MM.1S (cell line): ENCODE measurements at regions not wholly inside any gene's neighbourhood (a gene's known extent, or its start where the extent isn't known, plus 50 kb on each side); places are given as distances from the start of the nearest gene placed in this dataset.

Experiments used
- DNase-seq: peaks from one replicate; pipeline ENCODE4 v3.0.0-alpha.2; 2015
- H2AFZ ChIP-seq: fragments of 300-600 bp; sonication (generic); 2 replicates; pipeline ENCODE4 v1.6.0; 2016; ENCODE audit warnings: antibody characterized with exemption, low read length
- H3F3A ChIP-seq: fragments of 300-600 bp; sonication (generic); 2 replicates; pipeline ENCODE4 v1.6.1; 2016; ENCODE audit warnings: mild to moderate bottlenecking, antibody characterized with exemption, low read length, moderate library complexity, mixed read lengths; ENCODE audit not compliant: insufficient read depth
- H3K27ac ChIP-seq: fragments of 300-600 bp; sonication (generic); 2 replicates; pipeline ENCODE4 v1.5.1; 2016; ENCODE audit warnings: mild to moderate bottlenecking, low read length
- H3K27me3 ChIP-seq: fragments of 300-600 bp; sonication (generic); replicated peaks from 2 replicates; pipeline ENCODE4 v1.6.0; 2016; ENCODE audit warnings: low read length; ENCODE audit not compliant: insufficient read depth
- H3K36me3 ChIP-seq: fragments of 300-600 bp; sonication (generic); replicated peaks from 2 replicates; pipeline ENCODE4 v1.6.1; 2016; ENCODE audit warnings: mild to moderate bottlenecking, low read length, mixed read lengths; ENCODE audit not compliant: insufficient read depth
- H3K4me1 ChIP-seq: fragments of 300-600 bp; sonication (generic); 2 replicates; pipeline ENCODE4 v1.6.1; 2016; ENCODE audit warnings: low read length, mixed read lengths
- H3K4me2 ChIP-seq: fragments of 300-600 bp; sonication (generic); 2 replicates; pipeline ENCODE4 v1.6.0; 2016; ENCODE audit warnings: low read depth, low read length
- H3K4me3 ChIP-seq: fragments of 300-600 bp; sonication (generic); 2 replicates; pipeline ENCODE4 v1.5.1; 2016; ENCODE audit warnings: low read length, mixed read lengths
- H3K79me2 ChIP-seq: fragments of 300-600 bp; sonication (generic); 2 replicates; pipeline ENCODE4 v1.6.1; 2016; ENCODE audit warnings: mixed run types, low read length, mixed read lengths
- H3K9ac ChIP-seq: fragments of 300-600 bp; sonication (generic); 2 replicates; pipeline ENCODE4 v1.6.1; 2016; ENCODE audit warnings: low read length, mixed read lengths
- H3K9me2 ChIP-seq: fragments of 300-600 bp; sonication (generic); replicated peaks from 2 replicates; pipeline ENCODE4 v1.6.1; 2016; ENCODE audit warnings: mild to moderate bottlenecking, low read length, mixed read lengths; ENCODE audit not compliant: insufficient read depth
- H3K9me3 ChIP-seq: fragments of 300-600 bp; sonication (generic); replicated peaks from 2 replicates; pipeline ENCODE4 v1.6.1; 2016; ENCODE audit warnings: mild to moderate bottlenecking, low read length, mixed read lengths; ENCODE audit not compliant: insufficient read depth
- H4K20me1 ChIP-seq: fragments of 300-600 bp; sonication (generic); 2 replicates; pipeline ENCODE4 v1.6.1; 2016; ENCODE audit warnings: mild to moderate bottlenecking, low read length, moderate library complexity, mixed read lengths; ENCODE audit not compliant: insufficient read depth
- CTCF ChIP-seq: fragments of 300-600 bp; sonication (generic); IDR thresholded peaks from 2 replicates; pipeline ENCODE4 v1.5.1; 2016; ENCODE audit warnings: antibody characterized with exemption, low read length, mixed read lengths
- EZH2 ChIP-seq: fragments of 300-600 bp; sonication (generic); optimal IDR thresholded peaks from 2 replicates; pipeline ENCODE3; 2017; ENCODE audit warnings: low read depth, mild to moderate bottlenecking, antibody characterized with exemption, low read length, mixed read lengths
- EZH2phosphoT487 ChIP-seq: fragments of 300-600 bp; sonication (generic); IDR thresholded peaks from 2 replicates; pipeline ENCODE4 v1.6.1; 2018; ENCODE audit warnings: antibody characterized with exemption, low read length

GRCh38 chr9:93900971-93901861, 53.9 kb downstream of the BARX1 start:
- Histone ChIP-seq H3K36me3 (no peaks in the 10 kb centered on the region), H3K9me3 (no peaks in the 10 kb centered on the region), H2AFZ (no peak overlapping the region), H4K20me1 (no peaks in the 10 kb centered on the region), H3K9me2 (no peaks in the 10 kb centered on the region), H3K4me3 (no peak overlapping the region), H3F3A (no peaks in the 10 kb centered on the region), H3K79me2 (no peaks in the 10 kb centered on the region), H3K27ac (no peak overlapping the region), H3K4me2 (no peak overlapping the region), H3K27me3 (no peaks in the 10 kb centered on the region), H3K4me1 (no peaks in the 10 kb centered on the region), H3K9ac (no peak overlapping the region)
- TF ChIP-seq EZH2phosphoT487, result no peak
- TF ChIP-seq EZH2, result no peak
- no peak for TF ChIP-seq CTCF
- DNase-seq, result no peak

DNA sequence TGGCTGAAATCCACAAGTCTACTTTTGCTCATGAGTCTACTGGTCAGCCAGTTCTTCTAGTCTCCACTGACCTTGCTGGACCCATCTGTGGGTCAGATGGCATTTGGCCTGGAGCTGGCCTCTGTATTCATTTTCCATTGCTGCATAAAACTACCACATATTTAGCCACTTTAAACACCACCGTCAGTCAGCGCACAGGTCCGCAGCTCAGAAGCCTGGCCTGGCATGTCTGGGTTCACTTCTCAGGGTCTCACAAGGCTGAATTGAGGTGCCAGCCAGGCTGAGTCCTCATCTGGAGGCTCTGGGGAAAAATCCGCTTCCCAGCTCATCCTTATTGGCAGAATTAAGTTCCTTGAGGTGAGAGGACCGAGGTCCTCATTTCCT, 54.7 kb downstream of the BARX1 start:
- Histone ChIP-seq H3K4me3 (no peak overlapping the region), H4K20me1 (no peaks in the 10 kb centered on the region), H3K9me2 (no peaks in the 10 kb centered on the region), H3K9me3 (no peaks in the 10 kb centered on the region), H3K27ac (no peak overlapping the region), H3K36me3 (no peaks in the 10 kb centered on the region), H3F3A (no peaks in the 10 kb centered on the region), H3K4me2 (no peak overlapping the region), H3K27me3 (no peaks in the 10 kb centered on the region), H3K79me2 (no peaks in the 10 kb centered on the region), H3K4me1 (no peaks in the 10 kb centered on the region), H2AFZ (no peak overlapping the region), H3K9ac (no peak overlapping the region)
- TF ChIP-seq EZH2 (no peak), CTCF (no peak), EZH2phosphoT487 (no peak)
- no peak for DNase-seq

DNA sequence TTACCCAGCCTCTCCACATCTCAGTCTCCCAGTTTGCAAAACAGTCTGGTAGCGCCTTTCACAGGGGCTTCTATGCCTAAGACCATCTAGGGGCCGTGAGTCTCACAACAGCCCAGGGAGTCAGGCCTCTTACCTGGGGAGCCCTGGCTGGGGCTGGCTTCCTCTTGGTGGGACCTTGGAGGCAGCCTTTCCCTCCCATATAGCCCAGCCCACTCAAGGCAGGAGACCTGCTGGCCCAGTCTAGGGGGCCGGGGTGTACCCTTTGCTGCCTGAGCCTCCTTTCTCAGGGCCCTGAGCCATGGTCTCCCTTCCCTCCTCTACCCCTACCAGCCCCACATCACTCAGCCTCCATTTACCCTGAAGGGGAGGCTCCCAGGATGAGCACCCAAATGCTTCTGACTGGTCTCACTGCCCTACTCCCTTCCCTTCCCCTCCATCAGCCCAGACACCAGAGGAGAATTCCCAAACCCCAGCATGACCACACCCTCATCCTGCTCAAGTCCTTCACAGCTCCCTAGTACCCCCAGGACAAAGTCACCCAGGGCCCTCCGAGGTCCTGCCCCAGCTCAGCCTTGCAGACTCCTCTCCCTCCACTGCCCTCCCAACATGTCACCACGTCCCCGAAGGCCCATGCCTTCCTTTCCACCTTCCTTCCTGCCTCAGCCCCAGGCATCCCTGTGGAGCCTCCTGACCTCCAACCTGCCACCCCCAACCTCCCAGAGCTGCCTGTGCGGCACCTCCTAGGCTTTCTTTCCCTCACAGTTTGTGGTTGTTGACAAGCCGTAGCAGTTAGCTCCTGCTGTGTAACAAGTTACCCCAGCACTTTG, 55.3 kb downstream of the BARX1 start:
- no peaks in the 10 kb centered on the region for H3K27me3 ChIP-seq
- no peak overlapping the region for H3K27ac ChIP-seq
- no peaks in the 10 kb centered on the region for H3K79me2 ChIP-seq
- no peaks in the 10 kb centered on the region for H3K36me3 ChIP-seq
- no peaks in the 10 kb centered on the region for H4K20me1 ChIP-seq
- no peaks in the 10 kb centered on the region for H3F3A ChIP-seq
- DNase-seq, result no peak
- TF ChIP-seq EZH2phosphoT487 (no peak), CTCF (no peak), EZH2 (no peak)
- no peaks in the 10 kb centered on the region for H3K9me2 ChIP-seq
- no peak overlapping the region for H3K4me3 ChIP-seq
- no peaks in the 10 kb centered on the region for H3K4me1 ChIP-seq
- no peak overlapping the region for H2AFZ ChIP-seq
- no peak overlapping the region for H3K9ac ChIP-seq
- no peaks in the 10 kb centered on the region for H3K9me3 ChIP-seq
- no peak overlapping the region for H3K4me2 ChIP-seq
